Renal cortex interstitium (tissue), 11 donors: ENCODE measurements at regions not wholly inside any gene's neighbourhood (a gene's known extent, or its start where the extent isn't known, plus 50 kb on each side); places are given as distances from the start of the nearest gene placed in this dataset.

Experiments
- DNase-seq, 11 donors: peaks; one replicate each; pipeline ENCODE4 v3.0.0-alpha.2; 2013; ENCODE audit warnings: low read depth in 9 of 11, low spot score in 4 of 11; ENCODE audit errors: extremely low read depth in 1 of 11

DNA sequence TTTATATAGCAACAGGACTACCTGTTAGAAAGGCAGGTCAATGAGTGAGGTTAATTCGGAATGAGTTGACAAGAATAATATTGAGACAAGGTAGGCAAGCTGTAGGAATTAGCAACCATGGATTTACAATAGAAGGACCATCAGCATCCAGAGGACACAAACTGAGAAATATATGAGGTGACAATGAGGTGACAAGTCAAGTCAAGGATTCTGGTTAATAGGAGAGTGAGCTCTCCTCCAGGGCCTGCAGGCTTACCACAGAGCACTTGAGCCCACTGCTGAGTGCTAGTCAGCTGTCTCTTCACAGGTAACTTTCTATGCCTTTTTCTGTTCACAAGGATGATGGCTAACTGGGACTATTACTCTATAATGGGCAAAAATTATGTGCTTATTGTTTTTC is 227.2 kb downstream of the MRPS30 start:
- no peak for DNase-seq

DNA sequence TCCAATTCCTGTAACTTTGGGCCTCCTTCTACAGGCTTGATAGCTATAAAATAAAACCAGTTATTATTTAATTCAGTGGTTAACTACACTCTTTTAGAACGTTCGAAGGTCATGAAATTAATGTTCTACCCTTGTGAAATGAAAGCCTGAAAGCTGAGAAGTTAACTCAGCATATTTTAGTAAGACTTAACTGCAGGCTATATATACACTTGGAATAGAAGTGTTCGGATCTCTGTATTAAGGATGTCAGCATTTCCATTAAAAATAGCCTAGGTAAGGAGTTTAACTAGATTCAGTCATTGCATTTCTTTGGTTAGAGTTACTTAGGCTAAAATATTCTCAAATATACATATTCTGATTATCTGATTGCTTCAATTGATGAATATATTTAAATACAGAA is 229.2 kb downstream of the MRPS30 start:
- no peak for DNase-seq

DNA sequence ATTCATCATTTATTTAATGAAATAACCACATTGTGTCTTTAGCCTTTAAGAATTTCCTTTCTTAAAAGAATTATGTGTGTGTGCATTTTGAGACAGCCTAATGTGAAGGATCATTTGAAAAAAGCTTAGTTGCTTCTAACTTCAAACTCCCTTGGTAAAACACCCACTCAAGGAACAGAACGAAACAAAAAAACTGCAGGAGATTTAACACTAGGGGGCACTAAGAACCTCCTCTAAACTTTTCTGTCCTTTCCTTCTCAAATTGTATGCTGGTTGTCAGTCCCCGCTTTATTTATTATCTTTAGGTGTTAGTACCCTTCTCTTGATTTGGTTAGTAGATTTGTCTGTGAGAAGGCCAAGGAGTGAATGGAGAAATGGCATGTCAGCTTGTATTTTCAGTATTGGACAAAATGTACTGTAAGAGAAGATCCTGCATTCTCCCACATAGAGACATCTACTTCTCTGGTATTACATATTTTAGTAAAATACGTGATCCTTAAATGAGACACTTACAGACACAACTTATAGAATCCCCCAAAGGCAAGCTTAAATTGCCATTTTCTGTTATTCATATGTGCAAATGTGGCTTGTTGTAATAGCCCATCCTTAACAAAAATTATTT is 229.7 kb downstream of the MRPS30 start:
- peak in 9 of 11 donors; percentile 2 to 23 (median 9) for DNase-seq

DNA sequence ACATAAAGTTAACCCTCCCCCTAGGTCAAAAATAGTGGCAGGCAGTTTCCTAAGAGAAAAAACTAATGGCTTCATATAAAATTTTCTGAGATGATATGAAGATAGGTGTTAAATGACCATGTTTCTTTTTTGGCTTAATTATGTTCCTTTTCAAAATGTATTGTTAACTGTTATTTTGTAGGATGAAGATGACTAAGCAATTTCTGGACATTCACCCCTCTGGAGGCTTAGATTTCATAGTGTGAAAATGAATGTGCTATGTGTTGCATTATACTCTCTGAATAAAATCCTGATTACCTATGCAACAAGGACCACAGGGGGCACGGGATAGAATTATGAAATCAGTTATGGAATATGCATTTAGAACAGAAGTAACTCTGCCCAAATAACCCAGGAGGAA is 233.5 kb downstream of the MRPS30 start:
- no peak for DNase-seq

DNA sequence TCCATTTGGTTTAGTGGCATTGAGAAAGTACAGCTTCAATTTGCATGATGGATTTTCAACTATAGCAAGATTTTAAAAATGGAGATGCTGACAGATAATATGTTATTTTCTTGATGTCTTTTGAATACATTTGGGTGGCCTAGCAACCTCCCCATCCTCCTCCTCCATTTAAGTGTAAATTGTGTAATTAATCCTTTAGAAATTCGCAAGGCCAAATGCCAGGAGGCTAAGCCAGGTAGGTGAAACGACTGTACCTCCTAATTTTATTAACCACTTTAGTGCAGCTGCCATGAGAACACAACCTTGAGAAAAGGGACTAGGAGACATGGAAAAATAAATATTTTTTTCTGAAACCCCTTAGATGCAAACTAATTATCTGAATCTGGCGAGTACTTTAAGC is 248.8 kb downstream of the MRPS30 start:
- DNase-seq = no peak

DNA sequence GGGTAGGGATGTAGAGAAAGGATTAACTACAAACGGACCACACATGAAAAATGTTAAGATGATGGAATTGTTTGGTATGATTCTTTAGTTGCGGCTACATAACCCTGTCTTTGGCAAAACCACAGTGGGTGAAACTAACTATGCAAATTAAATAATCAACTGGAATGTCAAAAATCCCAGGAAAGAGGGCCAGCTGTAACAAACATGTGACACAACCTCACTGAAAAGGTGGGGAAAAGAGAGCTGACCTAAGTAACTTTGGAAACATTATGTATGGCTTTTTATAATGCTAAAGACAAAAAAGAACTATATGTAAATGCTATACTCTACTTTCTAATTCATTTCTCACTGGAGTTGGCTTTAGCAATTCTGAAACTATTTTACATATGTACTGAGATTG is 252.0 kb downstream of the MRPS30 start:
- no peak for DNase-seq

DNA sequence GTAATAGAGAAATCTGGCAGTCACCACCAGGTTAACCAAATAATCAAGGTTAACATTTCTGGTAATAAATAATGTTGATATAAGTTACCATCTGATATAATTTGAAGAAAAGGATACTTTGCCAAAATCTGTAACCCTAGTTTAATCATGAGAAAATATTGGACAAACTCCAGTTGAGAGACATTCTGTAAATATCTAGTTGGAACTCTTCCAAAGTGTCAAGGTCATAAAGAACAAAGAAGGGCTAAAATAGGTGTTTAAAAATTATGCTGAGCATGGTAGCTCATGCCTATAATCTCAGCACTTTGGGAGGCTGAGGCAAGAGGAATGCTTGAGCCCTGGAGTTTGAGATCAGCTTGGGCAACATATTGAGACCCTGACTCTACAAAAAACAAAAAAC is 253.3 kb downstream of the MRPS30 start:
- DNase-seq = no peak

DNA sequence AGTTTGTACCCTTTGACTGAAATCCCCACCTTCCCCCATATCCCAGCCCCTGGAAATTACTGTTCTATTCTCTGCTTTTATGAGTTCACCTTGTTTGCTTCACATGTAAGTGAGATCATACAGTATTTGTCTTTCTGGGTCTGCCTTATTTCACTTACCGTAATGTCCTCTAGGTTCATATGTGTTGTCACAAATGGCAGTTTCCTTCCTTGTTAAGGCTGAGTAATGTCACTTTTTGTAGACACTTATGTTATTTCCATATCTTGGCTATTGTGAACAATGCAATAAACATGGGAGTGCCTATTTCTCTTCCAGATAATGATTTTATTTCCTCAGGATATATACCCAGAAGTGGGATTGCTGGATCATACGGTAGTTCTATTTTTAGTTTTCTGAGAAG is 272.3 kb downstream of the MRPS30 start:
- no peak for DNase-seq

DNA sequence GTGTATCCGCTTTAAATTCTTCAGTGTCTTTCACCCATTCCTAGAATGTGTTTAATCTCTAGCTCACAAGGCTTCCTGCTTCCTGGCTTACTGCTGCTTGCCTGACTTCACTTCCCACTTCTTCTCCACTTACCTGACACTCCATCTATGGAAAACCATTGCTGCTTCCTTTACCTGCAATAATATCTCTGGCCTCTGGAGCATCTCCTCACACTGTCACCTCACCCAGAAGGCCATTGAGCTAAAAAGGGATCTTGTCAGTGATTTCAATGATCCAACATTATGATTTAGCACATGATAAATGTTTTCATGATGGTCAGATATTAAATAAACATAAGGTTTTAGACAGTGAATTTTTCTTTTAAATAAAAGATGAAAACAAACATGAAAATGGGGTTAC is 281.1 kb downstream of the MRPS30 start:
- DNase-seq = no peak

DNA sequence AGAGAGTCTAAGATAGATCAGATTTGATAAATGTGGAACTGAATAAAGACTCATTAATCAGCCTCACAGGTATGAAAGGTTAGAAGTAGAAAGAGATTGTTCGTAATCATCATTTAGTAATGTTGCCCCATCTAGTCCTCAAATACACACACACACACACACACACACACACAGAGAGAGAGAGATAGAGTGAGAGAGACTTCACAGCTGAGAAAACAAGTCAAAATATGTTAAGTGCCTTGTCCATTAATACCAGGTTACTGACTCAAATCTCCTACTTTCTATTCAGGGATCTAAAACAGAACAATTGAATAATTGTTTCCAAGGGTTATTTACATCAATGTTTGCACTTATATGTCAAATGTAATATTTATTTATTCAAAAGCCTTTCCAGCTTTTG is 284.6 kb downstream of the MRPS30 start:
- no peak for DNase-seq

DNA sequence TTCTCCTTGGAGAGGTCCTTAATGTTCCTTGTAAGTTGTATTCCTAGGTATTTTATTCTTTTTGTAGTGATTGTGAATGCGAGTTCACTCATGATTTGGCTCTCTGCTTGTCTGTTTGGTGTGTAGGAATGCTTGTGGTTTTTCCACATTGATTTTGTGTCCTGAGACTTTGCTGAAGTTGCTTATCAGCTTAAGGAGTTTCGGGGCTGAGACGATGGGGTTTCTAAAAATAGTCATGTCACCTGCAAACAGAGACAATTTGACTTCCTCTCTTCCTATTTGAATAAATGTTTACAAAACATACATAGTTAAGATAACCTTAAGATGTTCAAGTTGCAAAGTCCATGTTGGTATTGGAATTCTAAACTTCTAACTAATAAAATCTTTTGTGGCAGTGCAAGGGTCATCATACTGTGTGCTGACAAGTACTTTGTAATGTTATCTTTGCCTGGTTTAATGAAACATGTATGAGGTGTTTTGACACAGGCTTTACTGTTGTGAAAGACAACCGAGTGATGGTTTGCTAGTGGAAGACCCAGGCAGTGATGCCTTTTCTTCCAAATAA is 286.2 kb downstream of the MRPS30 start:
- DNase-seq = no peak

DNA sequence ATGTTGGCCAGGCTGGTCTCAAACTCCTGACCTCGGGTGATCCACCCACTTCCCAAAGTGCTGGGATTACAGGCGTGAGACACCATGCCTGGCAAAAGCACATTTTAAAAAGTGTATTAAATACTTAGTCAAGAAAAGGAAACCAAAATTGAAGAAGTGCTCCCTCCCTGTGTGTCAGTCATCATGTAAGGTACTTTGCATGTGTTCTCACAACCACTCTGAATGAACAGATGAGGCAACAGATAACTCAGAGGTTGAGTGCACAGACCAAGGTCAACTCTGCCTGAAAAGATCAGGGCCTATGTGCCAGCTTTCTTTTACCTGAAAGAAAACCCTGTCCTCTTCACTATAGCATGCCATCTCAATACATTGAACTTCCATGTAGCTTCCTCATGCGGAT is 289.7 kb downstream of the MRPS30 start:
- no peak for DNase-seq

DNA sequence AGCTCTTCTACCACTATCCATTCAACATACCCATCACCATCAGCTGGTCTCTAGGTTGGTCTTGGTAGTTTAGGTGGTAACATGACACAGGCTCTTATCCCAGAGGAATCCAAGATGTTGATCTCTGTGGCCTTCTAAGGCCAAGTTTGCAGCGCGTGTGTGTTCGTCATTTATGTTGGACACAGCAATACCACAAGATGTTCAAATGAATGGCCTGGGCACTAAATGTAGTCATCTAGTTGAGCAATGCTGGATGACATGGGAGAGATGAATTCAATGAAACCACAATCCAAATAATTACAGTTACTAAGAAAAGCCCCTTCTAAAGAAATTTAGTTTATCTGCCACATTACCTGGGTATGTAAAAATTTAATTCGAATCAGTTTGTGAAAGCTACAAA is 292.4 kb downstream of the MRPS30 start:
- no peak for DNase-seq

DNA sequence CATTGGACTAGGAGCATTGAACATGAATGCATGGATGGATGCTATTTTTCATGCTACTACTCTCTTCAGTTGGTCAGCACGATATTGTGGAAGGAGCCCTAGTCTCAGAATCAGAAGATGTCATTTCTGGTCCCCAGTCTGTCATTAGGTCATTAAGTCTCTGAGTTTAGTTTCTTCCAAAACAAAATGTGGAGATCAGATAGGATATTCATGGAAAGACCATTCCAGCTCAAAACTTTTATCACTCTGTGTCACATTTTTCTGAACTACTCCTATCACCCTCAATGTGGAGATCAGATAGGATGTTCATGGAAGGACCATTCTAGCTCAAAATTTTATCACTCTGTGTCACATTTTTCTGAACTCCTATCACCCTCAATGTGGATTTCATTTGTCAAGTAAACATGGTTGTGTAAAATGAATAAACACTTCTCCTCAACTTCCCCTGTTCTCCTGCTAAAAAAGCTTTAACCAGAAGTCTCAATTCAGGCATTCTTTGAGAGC is 296.8 kb downstream of the MRPS30 start:
- no peak for DNase-seq

DNA sequence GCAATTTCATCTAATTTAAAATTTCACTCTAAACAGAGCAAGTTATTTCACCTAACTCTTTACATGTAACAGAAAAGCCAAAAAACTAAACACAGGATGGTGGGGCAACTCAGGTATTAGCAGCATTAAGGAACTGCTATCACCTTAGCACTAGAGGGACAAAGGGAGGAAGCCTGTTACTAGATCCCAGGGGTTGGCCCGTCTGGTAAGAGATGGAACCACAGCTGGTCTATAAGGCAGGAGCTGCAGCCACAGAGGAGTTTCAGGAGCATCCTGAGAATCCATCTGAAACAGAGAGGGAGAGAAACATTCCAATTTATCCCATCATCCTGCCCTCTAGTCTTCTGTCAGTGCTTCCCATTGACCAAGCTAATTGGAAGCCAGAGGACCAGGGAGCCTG is 300.3 kb downstream of the MRPS30 start:
- DNase-seq = no peak

DNA sequence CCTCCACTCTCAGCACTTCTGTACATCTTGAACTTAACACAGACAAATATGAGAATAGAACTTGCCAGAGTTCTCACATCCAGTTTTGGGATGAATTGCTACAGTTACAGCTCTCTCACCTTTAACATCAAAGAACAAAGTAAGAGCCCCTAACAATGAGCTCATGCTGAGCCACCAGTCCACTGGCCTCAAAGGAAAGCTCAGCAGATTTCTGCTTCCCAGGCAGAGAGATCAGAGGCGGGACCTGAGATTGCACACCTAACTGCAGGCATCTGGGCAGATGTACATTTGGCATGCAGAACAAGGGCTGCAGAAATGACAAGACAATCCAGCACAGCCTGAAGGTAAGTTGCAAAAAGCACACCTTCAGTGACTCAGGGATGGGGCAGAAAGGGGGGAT is 300.9 kb downstream of the MRPS30 start:
- DNase-seq = no peak

DNA sequence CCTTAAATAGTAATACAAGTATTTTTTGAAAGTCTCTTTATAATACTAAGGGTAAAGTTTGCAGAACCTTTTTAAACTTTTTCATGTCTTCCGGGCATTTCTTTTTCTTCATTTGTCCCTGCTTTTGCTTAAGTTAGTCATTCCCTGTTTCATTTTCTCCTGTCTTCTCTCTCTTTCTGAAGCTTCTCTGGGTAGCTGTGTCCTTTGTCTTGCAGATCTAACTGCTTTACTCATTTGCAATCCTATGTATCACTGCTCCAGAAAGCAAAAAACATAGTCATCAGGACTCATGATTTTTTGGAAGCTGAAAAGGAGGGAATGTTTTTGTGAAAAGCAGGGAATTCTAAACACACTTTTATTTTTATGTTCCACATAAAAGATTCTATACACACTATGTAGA is 301.7 kb downstream of the MRPS30 start:
- no peak for DNase-seq

DNA sequence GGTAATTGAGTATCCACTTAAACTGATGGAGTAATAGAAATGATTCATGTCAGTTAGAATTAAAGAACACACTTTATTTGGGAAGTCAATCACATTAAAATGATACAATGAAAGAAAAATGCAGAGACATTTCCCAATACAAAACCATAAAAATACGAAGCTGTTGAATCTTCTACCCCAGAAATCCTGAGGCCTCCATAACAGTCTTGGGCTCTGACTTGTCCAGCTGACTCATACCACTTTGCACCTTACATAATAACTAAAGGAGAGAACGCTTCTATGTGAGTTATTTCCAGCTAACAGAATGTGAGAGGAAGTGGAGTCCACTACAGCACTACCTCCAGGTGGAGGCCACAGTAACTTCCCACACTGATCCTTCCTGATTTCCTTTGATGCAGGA is 305.0 kb downstream of the MRPS30 start:
- DNase-seq = no peak

DNA sequence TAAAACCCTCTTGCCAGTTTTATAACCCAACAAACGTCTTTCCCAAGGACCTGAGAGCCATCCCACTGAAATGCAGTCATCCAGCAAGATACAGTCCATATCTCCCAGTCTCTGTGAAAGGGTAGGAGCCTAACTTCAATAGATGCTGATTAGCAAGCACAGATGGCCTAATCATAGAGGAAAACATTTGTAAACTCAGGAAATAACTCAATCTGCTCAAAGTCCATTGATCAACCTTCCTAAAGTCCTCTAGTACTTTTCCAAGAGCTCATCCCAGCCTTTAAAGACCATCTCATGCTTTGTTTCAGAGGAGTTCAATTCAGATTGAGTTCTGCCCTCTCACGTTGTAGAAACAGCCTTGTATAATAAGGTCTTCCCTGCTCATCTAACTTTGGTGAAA is 324.2 kb downstream of the MRPS30 start:
- no peak for DNase-seq

DNA sequence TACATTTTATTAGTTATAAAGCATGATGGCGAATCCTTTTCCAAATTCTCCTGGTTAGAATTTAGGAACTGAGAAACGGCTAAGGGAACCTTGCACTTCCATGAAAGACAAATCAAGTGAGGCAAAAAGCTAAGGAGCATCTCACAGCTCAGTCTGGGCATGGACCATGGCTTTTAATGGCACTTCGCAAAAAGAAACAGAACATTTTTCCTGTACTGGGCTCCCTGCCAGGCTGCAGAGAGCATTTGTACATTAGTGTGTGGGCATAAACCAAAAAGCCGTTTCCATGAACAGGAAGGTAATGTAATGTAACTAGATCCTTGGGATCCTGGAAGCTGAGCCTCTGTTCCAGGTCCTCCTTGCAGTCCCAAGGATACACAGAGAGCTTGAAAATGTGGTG is 354.2 kb downstream of the MRPS30 start:
- DNase-seq = peak in 3 of 11 donors; percentile 0 to 5 (median 3)

DNA sequence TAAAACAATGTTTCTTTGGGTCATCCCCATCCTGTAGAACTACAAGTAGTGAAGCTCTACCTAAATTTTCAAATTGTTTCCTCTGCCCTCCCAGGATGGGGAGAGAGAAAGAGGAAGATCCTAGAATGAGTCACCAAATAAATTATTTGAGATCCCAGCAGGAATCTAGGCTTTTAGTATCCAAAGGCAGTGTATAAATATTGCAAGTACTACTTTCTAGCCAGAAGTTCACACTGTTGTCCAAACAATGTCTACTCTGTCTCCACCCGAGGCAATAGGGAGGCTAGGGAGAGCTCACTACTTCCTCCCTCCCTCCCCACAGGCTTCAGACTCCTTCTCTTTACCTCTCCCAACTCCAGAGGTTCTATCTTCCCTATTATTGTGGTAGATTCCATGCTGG is 362.8 kb downstream of the MRPS30 start:
- no peak for DNase-seq
